OCI-LY7 (cell line): ENCODE measurements at regions not wholly inside any gene's neighbourhood (a gene's known extent, or its start where the extent isn't known, plus 50 kb on each side); places are given as distances from the start of the nearest gene placed in this dataset.
A peak's percentile ranks its signal among the peaks of the same experiment; 100 is the strongest.
"Not testable (repeated sequence)": the region's sequence is repeated elsewhere in the genome, so short reads cannot be mapped to it uniquely, and the experiment has no call there.

ENCODE experiments used
- BruUV-seq: library from RNA; stranded (reverse); fragments of 400-500 nt; replicated peaks from 2 replicates; lab custom pipeline; 2021; lab: Mats Ljungman, UMichigan
- CTCF ChIA-PET: fragments of 300-600 bp; sonication (Branson Sonifier 250); formaldehyde crosslinking; loops from one replicate; lab custom pipeline; 2022; ENCODE audit warnings: antibody characterized with exemption; ENCODE audit not compliant: unreplicated experiment; lab: Charles Lee
- POLR2A ChIA-PET: fragments of 300-600 bp; sonication (Branson Sonifier 250); formaldehyde crosslinking; loops from one replicate; lab custom pipeline; 2022; ENCODE audit warnings: antibody characterized with exemption; lab: Charles Lee
- DNase-seq: peaks from one replicate; pipeline ENCODE4 v3.0.0-alpha.2; 2015; ENCODE audit warnings: low spot score
- H2AFZ ChIP-seq: fragments of 200-600 bp; sonication (generic), shearing (Covaris generic); 2 replicates; pipeline ENCODE4 v1.6.1; 2014; ENCODE audit warnings: mild to moderate bottlenecking, antibody characterized with exemption, low read length, moderate library complexity
- H3K27ac ChIP-seq: fragments of 200-600 bp; sonication (generic); 2 replicates; pipeline ENCODE4 v1.5.1; 2014; ENCODE audit warnings: mixed run types, low read depth, mild to moderate bottlenecking, moderate library complexity, low read length, inconsistent platforms; ENCODE audit not compliant: poor library complexity, severe bottlenecking
- H3K36me3 ChIP-seq: fragments of 200-600 bp; sonication (generic); 2 replicates; pipeline ENCODE4 v1.6.1; 2014; ENCODE audit warnings: mild to moderate bottlenecking, antibody characterized with exemption, low read length, moderate library complexity, mixed read lengths; ENCODE audit not compliant: insufficient read depth
- H3K4me1 ChIP-seq: fragments of 200-600 bp; sonication (generic); 2 replicates; pipeline ENCODE4 v1.5.1; 2014; ENCODE audit warnings: mild to moderate bottlenecking, low read length; ENCODE audit not compliant: insufficient read depth, poor library complexity, severe bottlenecking
- H3K4me2 ChIP-seq: fragments of 200-600 bp; sonication (generic); 2 replicates; pipeline ENCODE4 v1.6.1; 2014; ENCODE audit warnings: mild to moderate bottlenecking, low read length
- H3K4me3 ChIP-seq: fragments of 200-600 bp; sonication (generic); 2 replicates; pipeline ENCODE4 v1.5.1; 2014; ENCODE audit warnings: mild to moderate bottlenecking, low read depth, low read length; ENCODE audit not compliant: poor library complexity, severe bottlenecking
- H3K79me2 ChIP-seq: fragments of 200-600 bp; sonication (generic); 2 replicates; pipeline ENCODE4 v1.6.1; 2016; ENCODE audit warnings: low read depth, mild to moderate bottlenecking, low read length, moderate library complexity, mixed read lengths; ENCODE audit not compliant: insufficient read depth
- H3K9me2 ChIP-seq: fragments of 200-600 bp; sonication (generic); 2 replicates; pipeline ENCODE4 v1.6.1; 2016; ENCODE audit warnings: mild to moderate bottlenecking, low read length, mixed read lengths; ENCODE audit not compliant: insufficient read depth
- H3K9me3 ChIP-seq: fragments of 200-600 bp; sonication (generic); 2 replicates; pipeline ENCODE4 v1.6.1; 2014; ENCODE audit warnings: mild to moderate bottlenecking, mixed run types, low read length, mixed read lengths
- H4K20me1 ChIP-seq: fragments of 200-600 bp; sonication (generic); 2 replicates; pipeline ENCODE4 v1.6.1; 2014; ENCODE audit warnings: mild to moderate bottlenecking, antibody characterized with exemption, low read length, moderate library complexity, mixed read lengths; ENCODE audit not compliant: insufficient read depth
- EZH2phosphoT487 ChIP-seq: fragments of 200-600 bp; sonication (generic); IDR thresholded peaks from 2 replicates; pipeline ENCODE4 v1.6.1; 2018; ENCODE audit warnings: low read depth, borderline replicate concordance, mild to moderate bottlenecking, mixed run types, antibody characterized with exemption, low read length, moderate library complexity, mixed read lengths
- intact Hi-C: fragments of 100-400 bp; cut with micrococcal nuclease; formaldehyde crosslinking; loops from one replicate; pipeline ENCODE4 v1.10.0; 2022; ENCODE audit not compliant: unreplicated experiment
- TF ChIP-seq, protein P1 (sequence below): fragments of 200-600 bp; sonication (generic); conservative IDR thresholded peaks from 2 replicates; pipeline ENCODE4 v1.5.1; 2014; ENCODE audit warnings: mild to moderate bottlenecking, antibody characterized with exemption, low read length, moderate library complexity, mixed read lengths

- Histone ChIP-seq H2AFZ (no peak overlapping the region), H3K9me3 (no peaks in the 10 kb centered on the region), H3K36me3 (no peaks in the 10 kb centered on the region), H3K27ac (no peak overlapping the region), H4K20me1 (no peaks in the 10 kb centered on the region), H3K79me2 (no peaks in the 10 kb centered on the region), H3K9me2 (no peaks in the 10 kb centered on the region), H3K4me1 (no peaks in the 10 kb centered on the region), H3K4me2 (no peak overlapping the region), H3K4me3 (no peak overlapping the region)
- TF ChIP-seq, protein P1, sequence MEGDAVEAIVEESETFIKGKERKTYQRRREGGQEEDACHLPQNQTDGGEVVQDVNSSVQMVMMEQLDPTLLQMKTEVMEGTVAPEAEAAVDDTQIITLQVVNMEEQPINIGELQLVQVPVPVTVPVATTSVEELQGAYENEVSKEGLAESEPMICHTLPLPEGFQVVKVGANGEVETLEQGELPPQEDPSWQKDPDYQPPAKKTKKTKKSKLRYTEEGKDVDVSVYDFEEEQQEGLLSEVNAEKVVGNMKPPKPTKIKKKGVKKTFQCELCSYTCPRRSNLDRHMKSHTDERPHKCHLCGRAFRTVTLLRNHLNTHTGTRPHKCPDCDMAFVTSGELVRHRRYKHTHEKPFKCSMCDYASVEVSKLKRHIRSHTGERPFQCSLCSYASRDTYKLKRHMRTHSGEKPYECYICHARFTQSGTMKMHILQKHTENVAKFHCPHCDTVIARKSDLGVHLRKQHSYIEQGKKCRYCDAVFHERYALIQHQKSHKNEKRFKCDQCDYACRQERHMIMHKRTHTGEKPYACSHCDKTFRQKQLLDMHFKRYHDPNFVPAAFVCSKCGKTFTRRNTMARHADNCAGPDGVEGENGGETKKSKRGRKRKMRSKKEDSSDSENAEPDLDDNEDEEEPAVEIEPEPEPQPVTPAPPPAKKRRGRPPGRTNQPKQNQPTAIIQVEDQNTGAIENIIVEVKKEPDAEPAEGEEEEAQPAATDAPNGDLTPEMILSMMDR = peak; percentile 52; the same call in 1 of the 2 replicates
- no peak for TF ChIP-seq EZH2phosphoT487
- CTCF ChIA-PET = interaction anchor here (0.6 kb wide), 1 partner anchor 42 kb away, joined by 3 read pairs; no protein-coding TSS in a partner anchor
- no TSS peak for BruUV-seq
- intact Hi-C loops = no loop called here
- peak; percentile 11 for DNase-seq
- POLR2A ChIA-PET = no interaction called here
Observed at GRCh38 chrX:42290608-42291007, 367.3 kb upstream of the CASK start.

- Histone ChIP-seq H3K9me3 (no peaks in the 10 kb centered on the region), H2AFZ (no peak overlapping the region), H3K79me2 (no peaks in the 10 kb centered on the region), H3K4me1 (no peaks in the 10 kb centered on the region), H3K4me2 (no peak overlapping the region), H3K27ac (no peak overlapping the region), H4K20me1 (no peaks in the 10 kb centered on the region), H3K9me2 (no peaks in the 10 kb centered on the region), H3K36me3 (no peaks in the 10 kb centered on the region), H3K4me3 (no peak overlapping the region)
- intact Hi-C loops = no loop called here
- DNase-seq = no peak
- no TSS peak for BruUV-seq
- ChIA-PET CTCF (no interaction called here), POLR2A (interaction anchor here (0.6 to 0.7 kb wide), 3 partner anchors 119 to 1104 kb away, joined by 3 to 5 read pairs (median 3); no protein-coding TSS in a partner anchor)
- TF ChIP-seq, protein P1 = no peak
- TF ChIP-seq EZH2phosphoT487 = no peak
Observed at GRCh38 chrX:42289492-42290385, 366.4 kb upstream of the CASK start.

- CTCF ChIA-PET, H3K4me1 ChIP-seq, POLR2A ChIA-PET, H3K4me3 ChIP-seq, H4K20me1 ChIP-seq, H3K9me3 ChIP-seq, H3K4me2 ChIP-seq, DNase-seq, H3K27ac ChIP-seq, H2AFZ ChIP-seq, BruUV-seq, H3K36me3 ChIP-seq, intact Hi-C loops, H3K9me2 ChIP-seq, H3K79me2 ChIP-seq: not testable (repeated sequence)
Observed at GRCh38 chrX:42285681-42286080, 362.3 kb upstream of the CASK start.
